ENCODE measurements at regions not wholly inside any gene's neighbourhood (a gene's known extent, or its start where the extent isn't known, plus 50 kb on each side); places are given as distances from the start of the nearest gene placed in this dataset.

- no peak for DNase-seq (ENCODE audit: low spot score)
Measured at GRCh38 chr19:28221736-28222135, 991.2 kb downstream of the UQCRFS1 start.

GRCh38 chr19:28218728-28219127 is 994.2 kb downstream of the UQCRFS1 start:
- no peak for DNase-seq (ENCODE audit: low spot score)

DNA sequence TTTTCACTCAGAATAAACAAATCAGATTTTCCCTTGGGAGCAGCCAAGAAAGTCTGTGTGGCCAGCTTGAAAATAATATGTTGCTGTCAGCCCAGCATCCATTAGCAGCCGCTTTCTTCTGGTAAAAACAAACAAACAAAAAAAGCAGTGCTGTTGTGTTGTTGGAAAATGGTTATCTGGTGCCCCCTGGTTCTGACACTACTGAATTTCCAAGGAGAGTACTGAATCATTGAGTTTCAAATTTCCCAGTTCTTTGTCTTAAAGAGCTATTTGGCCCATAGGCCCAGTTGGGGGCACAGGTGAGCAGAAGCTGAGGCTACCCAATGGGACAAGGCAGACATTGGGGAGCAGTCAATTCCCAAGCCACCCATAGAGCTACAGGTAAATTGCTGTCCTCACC is 995.9 kb downstream of the UQCRFS1 start:
- DNase-seq (ENCODE audit: low spot score) = no peak

DNA sequence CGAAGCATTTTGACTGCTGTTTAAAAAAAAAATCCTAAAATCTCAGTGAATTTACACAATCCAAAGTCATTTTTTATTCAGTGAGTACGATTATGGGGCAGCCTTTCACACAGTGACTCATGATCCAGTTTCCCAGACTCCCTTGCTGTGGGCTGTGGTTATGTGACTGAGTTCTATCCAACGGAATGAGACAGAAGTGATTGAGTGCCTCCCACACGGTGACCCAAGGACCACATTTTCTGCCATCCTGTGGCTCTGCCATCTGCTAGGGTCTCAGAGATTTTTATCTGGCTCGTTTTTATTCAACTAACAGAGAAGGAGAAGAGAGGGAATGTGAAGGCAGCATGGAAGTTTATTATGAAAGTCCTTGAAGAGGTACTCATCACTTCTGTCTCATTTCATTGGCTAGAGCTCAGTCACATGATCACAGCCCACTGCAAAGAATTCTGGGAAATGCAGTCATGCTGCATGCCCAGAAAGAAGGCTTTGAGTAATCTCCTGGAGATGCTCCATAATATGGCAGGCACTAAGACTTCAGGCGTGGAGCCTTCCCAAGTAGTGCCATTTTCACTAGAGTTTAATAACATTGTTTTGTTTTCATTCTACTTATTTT is 999.4 kb downstream of the UQCRFS1 start:
- no peak for DNase-seq (ENCODE audit: low spot score)

DNA sequence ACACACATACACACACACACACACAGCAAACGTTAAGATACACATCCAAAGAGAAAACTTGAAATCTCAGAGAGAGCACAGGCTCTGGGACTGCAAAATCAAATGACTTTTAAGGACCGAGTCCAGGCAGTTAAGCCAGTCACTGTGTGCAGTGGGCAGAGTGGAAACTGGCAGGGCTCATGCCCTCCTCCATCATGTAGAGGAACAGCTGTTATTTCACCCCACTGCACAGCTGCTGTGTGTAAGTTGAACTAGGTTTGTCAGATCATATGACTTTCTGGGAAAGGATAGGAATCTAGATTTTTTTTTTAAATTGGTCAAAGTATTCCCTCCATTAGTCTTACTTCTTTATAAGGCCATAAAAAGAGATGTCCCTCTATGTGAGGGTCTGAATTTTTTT is 1002.1 kb downstream of the UQCRFS1 start:
- DNase-seq (ENCODE audit: low spot score) = no peak

DNA sequence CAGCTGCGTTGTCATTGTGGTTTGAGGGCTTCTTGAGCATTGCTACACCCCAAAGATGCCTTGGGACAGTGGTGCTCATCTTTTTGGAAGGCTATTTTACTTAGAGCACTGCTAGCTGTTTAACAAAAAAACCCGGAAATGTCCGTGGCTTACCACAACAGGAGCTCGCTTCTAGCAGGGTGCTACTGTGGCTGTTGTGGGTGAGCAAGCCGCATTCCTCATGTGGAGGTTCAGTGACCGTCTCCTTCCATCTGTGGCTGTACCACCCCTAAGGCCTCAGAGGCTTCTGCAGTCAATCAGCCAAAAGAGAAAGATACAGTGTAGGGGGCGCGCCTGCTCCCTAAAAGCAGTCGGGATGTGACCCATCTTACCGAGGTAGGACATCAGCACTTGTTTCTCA is 1004.2 kb downstream of the UQCRFS1 start:
- no peak for DNase-seq (ENCODE audit: low spot score)

DNA sequence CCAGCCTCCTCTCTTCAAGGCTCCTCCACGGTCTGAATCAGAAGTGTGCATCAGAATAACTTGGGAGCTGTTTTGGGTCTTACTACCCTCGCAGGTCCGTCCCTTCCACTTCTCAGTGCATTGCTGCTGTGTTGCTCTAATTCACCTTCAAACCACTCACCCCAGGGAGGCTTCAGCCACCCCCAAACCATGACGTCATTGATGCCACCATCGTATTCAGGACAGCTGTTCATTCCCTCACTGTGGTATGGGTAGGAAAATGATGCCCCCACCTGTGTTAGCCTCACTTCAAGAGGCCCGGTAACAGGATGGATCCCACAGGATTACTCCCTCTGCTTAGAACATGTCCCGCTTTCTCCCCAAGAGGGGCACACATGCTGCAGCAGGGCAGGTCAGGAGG is 1005.7 kb downstream of the UQCRFS1 start:
- no peak for DNase-seq (ENCODE audit: low spot score)

- DNase-seq (ENCODE audit: low spot score) = no peak
Measured at GRCh38 chr19:28201462-28201943, 1011.4 kb downstream of the UQCRFS1 start.

DNA sequence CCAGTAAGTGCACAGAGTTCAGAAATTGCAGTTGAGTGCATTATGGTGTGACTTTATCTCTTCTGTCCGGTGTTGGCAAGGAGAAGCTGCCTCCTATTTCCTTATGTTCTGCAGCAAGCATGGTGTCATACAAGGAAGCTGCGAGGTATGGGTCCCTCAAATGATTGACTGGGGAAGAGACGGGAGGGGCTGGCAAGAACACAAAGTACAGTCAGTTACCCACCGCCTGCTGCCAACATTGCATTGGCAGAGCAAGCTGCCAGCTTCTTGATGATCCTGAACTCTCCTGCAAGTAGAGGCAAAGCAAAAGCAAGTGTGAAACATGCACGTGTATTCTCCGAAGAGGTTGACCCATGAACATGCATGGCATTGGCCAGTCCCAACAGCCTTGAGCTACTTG is 1013.6 kb downstream of the UQCRFS1 start:
- no peak for DNase-seq (ENCODE audit: low spot score)

DNA sequence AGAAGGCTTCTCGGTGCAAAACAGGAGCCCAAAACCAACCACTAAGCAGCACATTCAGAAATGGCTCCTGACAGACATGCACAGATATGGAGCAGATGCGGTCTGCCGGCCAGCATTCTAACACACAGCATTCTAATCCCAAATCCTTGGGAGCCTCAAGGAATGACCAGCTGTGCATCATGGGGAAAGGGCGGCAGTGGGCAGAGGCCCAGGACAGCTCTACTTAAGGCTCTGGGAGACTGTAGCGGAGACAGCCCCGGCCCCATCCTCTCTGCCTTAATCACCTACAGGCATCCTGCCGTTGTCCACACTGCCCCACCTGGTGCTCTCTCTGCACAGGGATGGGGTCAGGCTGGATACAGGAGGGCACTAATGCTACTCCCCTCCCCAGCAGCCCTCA is 1016.0 kb downstream of the UQCRFS1 start:
- no peak for DNase-seq (ENCODE audit: low spot score)

- no peak for DNase-seq (ENCODE audit: low spot score)
Measured at GRCh38 chr19:28196101-28196500, 1016.9 kb downstream of the UQCRFS1 start.

DNA sequence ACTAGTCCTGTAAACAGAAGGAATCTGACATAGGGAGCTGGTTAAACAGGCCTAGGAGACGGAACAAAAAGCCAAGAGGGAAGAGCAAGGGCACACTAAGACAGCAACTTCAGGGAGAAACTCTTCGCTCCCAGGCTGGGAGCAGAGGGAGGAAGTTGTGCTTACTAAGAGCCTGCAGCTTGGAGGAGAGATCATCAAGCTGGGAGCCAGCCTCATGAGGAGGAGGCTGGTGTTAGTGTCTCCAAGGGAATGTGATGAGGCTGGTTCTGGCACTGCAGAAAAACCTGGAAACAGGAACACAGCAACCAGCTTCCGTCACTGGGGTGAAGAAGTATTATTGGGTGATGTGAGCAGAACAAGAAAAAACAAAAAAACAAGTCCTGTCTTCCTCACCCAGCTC is 1027.3 kb downstream of the UQCRFS1 start:
- DNase-seq (ENCODE audit: low spot score) = no peak

- no peak for DNase-seq (ENCODE audit: low spot score)
Measured at GRCh38 chr19:28184997-28185396, 1028.0 kb downstream of the UQCRFS1 start.

DNA sequence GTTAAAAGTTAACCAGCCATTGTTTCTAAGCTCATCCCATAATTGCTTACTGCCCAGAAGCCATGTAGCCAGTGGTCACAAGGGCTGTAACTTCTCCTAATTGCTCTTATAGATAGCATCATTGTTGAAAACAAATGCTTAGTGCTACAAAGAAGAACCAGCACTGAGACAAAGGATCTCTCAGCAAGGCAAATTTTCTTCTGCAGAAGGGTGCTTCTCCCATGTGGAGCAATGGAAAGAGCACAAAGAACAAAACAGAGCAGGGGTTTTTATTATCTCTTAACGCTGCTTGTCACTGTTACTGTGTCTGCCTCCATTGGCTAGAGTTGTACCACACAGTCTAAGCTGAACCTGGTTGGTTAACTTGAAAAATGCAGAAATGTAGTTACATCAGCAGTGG is 1036.8 kb downstream of the UQCRFS1 start:
- no peak for DNase-seq (ENCODE audit: low spot score)

- DNase-seq (ENCODE audit: low spot score) = no peak
Measured at GRCh38 chr19:28171983-28172382, 1041.0 kb downstream of the UQCRFS1 start.

DNA sequence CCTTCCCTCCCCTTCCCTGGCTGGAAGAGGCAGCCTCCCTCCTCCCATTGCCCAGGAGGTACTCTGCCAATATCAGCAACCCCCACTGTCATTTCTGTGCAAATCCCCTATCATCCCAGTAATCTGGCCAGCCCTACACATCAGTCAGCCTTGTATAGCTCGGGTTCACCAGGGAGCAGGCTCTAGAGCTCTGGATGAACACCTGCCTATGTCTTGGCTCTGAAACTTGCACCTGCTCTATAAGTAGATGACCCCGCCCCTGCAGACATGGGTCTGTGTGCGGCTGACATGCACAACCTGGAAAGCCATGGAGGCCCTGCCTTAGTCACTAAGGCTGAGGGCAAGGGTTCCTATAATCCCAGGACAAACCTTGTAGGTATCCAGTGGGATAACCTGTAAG is 1042.9 kb downstream of the UQCRFS1 start:
- DNase-seq (ENCODE audit: low spot score) = no peak

- no peak for DNase-seq (ENCODE audit: low spot score)
Measured at GRCh38 chr19:28169168-28169887, 1043.6 kb downstream of the UQCRFS1 start.

DNA sequence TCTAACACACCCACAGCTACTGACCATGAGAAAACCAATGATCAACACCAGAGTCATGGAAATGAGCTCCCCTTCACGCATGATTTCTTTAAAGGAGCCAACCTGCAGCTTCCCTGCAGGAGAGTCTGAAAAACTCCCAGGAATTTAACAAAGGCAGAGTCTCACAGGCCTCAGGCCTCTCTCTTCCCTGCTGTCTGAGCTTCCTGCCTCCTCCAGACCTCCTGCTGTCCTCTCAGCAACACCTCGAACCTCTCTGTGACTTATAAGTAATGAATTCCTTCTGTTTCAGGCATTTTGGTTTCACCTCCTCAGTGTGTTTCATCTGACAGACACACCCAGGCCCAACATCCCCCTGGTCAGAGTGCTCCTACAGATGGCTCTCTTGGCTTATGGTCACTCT is 1044.4 kb downstream of the UQCRFS1 start:
- no peak for DNase-seq (ENCODE audit: low spot score)

DNA sequence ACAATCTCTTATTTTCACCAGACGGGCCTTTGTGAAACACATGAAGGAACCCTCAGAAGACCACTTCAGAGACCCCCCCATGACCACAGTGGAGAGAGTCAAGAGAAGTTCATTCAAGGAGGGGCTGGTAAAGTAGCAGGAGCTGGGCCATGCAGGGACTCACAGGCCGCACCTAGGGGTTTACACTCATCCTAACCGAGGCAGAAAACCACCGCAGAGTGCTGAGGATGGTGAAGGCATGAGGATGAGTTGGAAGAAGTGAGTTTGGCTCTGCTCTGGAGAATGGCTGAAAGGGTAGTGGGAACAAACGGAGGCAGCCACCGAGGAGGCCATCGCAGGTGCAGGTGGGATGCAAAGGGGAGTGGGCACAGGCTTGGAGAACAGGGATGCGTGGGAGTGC is 1046.9 kb downstream of the UQCRFS1 start:
- no peak for DNase-seq (ENCODE audit: low spot score)

- DNase-seq (ENCODE audit: low spot score) = no peak
Measured at GRCh38 chr19:28164214-28164613, 1048.7 kb downstream of the UQCRFS1 start.

DNA sequence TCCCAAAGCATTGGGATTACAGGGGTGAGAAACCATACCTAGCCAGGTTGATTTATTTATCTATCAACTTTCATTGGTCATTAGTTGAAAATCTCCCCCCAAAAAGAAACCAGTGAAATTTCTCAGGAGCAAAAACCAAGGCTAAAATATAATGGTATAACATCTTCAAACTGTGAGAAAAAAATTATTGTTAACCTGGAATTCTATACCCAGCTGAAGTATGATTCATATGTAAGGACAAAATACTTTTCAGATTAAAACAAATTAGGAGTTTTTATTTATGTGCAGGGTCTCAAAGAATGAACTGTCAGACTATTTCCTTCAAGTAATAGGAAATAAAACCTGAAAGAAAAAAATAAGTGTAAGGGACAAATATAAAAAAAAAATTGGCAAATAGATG is 1053.9 kb downstream of the UQCRFS1 start:
- DNase-seq (ENCODE audit: low spot score) = no peak

- DNase-seq (ENCODE audit: low spot score) = no peak
Measured at GRCh38 chr19:28155265-28155664, 1057.7 kb downstream of the UQCRFS1 start.

GRCh38 chr19:28154077-28154476 is 1058.9 kb downstream of the UQCRFS1 start:
- no peak for DNase-seq (ENCODE audit: low spot score)

GRCh38 chr19:28153123-28153522 is 1059.8 kb downstream of the UQCRFS1 start:
- DNase-seq (ENCODE audit: low spot score) = no peak
